HepG2 (cell line): ENCODE measurements at regions not wholly inside any gene's neighbourhood (a gene's known extent, or its start where the extent isn't known, plus 50 kb on each side); places are given as distances from the start of the nearest gene placed in this dataset.

Source experiments
- CHCHD3 ChIP-seq: sonication (generic); formaldehyde crosslinking; IDR thresholded peaks from 2 replicates; pipeline ENCODE4 v1.8.0; 2022; ENCODE audit warnings: mild to moderate bottlenecking, missing genetic modification reagents, moderate library complexity
- KDM5A ChIP-seq: fragments of 200-600 bp; sonication (generic); IDR thresholded peaks from 2 replicates; pipeline ENCODE4 v1.7.0; 2018; ENCODE audit warnings: antibody characterized with exemption, mild to moderate bottlenecking, low read length, borderline replicate concordance
- MBNL3 ChIP-seq: fragments of 250-450 bp; sonication (Bioruptor Pico); conservative IDR thresholded peaks from 2 replicates; pipeline ENCODE4 v1.8.0; 2022; ENCODE audit warnings: mild to moderate bottlenecking, inconsistent platforms
- NFATC3 ChIP-seq: sonication (generic); formaldehyde crosslinking; IDR thresholded peaks from 2 replicates; pipeline ENCODE4 v1.5.1; 2020; ENCODE audit warnings: mild to moderate bottlenecking, missing genetic modification reagents
- RBM39 ChIP-seq: fragments of 200-400 bp; formaldehyde crosslinking; IDR thresholded peaks from one replicate; pipeline ENCODE4 v1.6.1; 2018; ENCODE audit warnings: antibody characterized with exemption, mild to moderate bottlenecking, low read depth, low read length; ENCODE audit not compliant: poor library complexity, severe bottlenecking
- REL ChIP-seq: sonication (generic); formaldehyde crosslinking; conservative IDR thresholded peaks from 2 replicates; pipeline ENCODE4 v1.8.0; 2022; ENCODE audit warnings: mild to moderate bottlenecking, missing genetic modification reagents, moderate library complexity
- RELA ChIP-seq: sonication (generic); formaldehyde crosslinking; IDR thresholded peaks from 2 replicates; pipeline ENCODE4 v1.4.0; 2020; ENCODE audit warnings: missing genetic modification reagents
- TBL1XR1 ChIP-seq: fragments of 150-350 bp; IDR thresholded peaks from 2 replicates; pipeline ENCODE4 v1.6.1; 2014; ENCODE audit warnings: borderline replicate concordance, low read length; ENCODE audit not compliant: partially characterized antibody
- ZNF143 ChIP-seq: sonication (generic); formaldehyde crosslinking; IDR thresholded peaks from 2 replicates; pipeline ENCODE4 v1.4.0; 2020; ENCODE audit warnings: missing genetic modification reagents
- ZNF251 ChIP-seq: sonication (generic); formaldehyde crosslinking; IDR thresholded peaks from 2 replicates; pipeline ENCODE4 v1.9.0; 2021; ENCODE audit warnings: mild to moderate bottlenecking, missing genetic modification reagents
- ZNF337 ChIP-seq: sonication (generic); formaldehyde crosslinking; IDR thresholded peaks from 2 replicates; pipeline ENCODE4 v1.5.1; 2020; ENCODE audit warnings: missing genetic modification reagents, low read depth, mild to moderate bottlenecking, borderline replicate concordance
- ZNF343 ChIP-seq: sonication (generic); formaldehyde crosslinking; IDR thresholded peaks from 2 replicates; pipeline ENCODE4 v1.4.0; 2020; ENCODE audit warnings: mild to moderate bottlenecking, missing genetic modification reagents
- ZNF879 ChIP-seq: sonication (generic); formaldehyde crosslinking; IDR thresholded peaks from 2 replicates; pipeline ENCODE4 v1.8.1; 2023; ENCODE audit warnings: missing genetic modification reagents
- TF ChIP-seq, protein P1 (sequence below): sonication (generic); formaldehyde crosslinking; IDR thresholded peaks from 2 replicates; pipeline ENCODE4 v1.4.0; 2020; ENCODE audit warnings: missing genetic modification reagents, borderline replicate concordance
- TF ChIP-seq, protein P2 (sequence below): sonication (generic); formaldehyde crosslinking; IDR thresholded peaks from 2 replicates; pipeline ENCODE4 v1.4.0; 2020; ENCODE audit warnings: mild to moderate bottlenecking, missing genetic modification reagents
- TF ChIP-seq, protein P3 (sequence below): sonication (generic); formaldehyde crosslinking; IDR thresholded peaks from 2 replicates; pipeline ENCODE4 v1.4.0; 2020; ENCODE audit warnings: mild to moderate bottlenecking, missing genetic modification reagents
- TF ChIP-seq, protein P4 (sequence below): sonication (generic); formaldehyde crosslinking; IDR thresholded peaks from 2 replicates; pipeline ENCODE4 v1.4.0; 2020; ENCODE audit warnings: missing genetic modification reagents
- TF ChIP-seq, protein P5 (sequence below): IDR thresholded peaks from 2 replicates; pipeline ENCODE4 v1.6.1; 2016; ENCODE audit warnings: low read depth, missing genetic modification reagents, missing compliant biosample characterization

DNA sequence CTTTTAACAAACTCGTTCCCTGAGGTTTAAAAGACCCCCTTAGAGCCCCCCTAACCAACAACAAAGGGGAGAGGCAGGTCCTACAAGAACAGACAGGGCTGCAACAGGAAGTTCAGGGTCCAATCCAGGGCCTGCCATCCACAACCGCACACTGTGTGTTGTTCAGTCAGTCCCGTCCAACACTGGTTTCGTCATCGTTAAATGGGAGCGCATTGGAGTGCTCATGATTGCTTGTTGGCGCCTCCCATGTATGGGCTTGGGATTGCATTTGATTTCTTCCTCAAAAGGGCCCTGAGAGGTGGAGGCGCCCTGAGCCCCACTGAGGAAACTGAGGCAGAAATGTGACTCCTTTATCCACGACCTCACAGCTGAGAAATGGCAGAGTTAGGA lies 174.1 kb downstream of the MN1 start (continued):
- TF ChIP-seq, protein P1, sequence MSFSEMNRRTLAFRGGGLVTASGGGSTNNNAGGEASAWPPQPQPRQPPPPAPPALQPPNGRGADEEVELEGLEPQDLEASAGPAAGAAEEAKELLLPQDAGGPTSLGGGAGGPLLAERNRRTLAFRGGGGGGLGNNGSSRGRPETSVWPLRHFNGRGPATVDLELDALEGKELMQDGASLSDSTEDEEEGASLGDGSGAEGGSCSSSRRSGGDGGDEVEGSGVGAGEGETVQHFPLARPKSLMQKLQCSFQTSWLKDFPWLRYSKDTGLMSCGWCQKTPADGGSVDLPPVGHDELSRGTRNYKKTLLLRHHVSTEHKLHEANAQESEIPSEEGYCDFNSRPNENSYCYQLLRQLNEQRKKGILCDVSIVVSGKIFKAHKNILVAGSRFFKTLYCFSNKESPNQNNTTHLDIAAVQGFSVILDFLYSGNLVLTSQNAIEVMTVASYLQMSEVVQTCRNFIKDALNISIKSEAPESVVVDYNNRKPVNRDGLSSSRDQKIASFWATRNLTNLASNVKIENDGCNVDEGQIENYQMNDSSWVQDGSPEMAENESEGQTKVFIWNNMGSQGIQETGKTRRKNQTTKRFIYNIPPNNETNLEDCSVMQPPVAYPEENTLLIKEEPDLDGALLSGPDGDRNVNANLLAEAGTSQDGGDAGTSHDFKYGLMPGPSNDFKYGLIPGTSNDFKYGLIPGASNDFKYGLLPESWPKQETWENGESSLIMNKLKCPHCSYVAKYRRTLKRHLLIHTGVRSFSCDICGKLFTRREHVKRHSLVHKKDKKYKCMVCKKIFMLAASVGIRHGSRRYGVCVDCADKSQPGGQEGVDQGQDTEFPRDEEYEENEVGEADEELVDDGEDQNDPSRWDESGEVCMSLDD (CRISPR knock-in tag), result no peak
- TF ChIP-seq RBM39, result no peak
- no peak for TF ChIP-seq REL (CRISPR knock-in tag)
- TF ChIP-seq KDM5A, result no peak
- TF ChIP-seq CHCHD3 (CRISPR knock-in tag), result no peak
- TF ChIP-seq, protein P2, sequence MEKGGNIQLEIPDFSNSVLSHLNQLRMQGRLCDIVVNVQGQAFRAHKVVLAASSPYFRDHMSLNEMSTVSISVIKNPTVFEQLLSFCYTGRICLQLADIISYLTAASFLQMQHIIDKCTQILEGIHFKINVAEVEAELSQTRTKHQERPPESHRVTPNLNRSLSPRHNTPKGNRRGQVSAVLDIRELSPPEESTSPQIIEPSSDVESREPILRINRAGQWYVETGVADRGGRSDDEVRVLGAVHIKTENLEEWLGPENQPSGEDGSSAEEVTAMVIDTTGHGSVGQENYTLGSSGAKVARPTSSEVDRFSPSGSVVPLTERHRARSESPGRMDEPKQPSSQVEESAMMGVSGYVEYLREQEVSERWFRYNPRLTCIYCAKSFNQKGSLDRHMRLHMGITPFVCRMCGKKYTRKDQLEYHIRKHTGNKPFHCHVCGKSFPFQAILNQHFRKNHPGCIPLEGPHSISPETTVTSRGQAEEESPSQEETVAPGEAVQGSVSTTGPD, result no peak
- TF ChIP-seq, protein P3, sequence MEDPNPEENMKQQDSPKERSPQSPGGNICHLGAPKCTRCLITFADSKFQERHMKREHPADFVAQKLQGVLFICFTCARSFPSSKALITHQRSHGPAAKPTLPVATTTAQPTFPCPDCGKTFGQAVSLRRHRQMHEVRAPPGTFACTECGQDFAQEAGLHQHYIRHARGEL, result no peak
- TF ChIP-seq ZNF337 (CRISPR knock-in tag), result no peak
- TF ChIP-seq MBNL3 (CRISPR knock-in tag), result no peak
- no peak for TF ChIP-seq ZNF879 (CRISPR knock-in tag)
- no peak for TF ChIP-seq ZNF343 (CRISPR knock-in tag)
- TF ChIP-seq, protein P4, sequence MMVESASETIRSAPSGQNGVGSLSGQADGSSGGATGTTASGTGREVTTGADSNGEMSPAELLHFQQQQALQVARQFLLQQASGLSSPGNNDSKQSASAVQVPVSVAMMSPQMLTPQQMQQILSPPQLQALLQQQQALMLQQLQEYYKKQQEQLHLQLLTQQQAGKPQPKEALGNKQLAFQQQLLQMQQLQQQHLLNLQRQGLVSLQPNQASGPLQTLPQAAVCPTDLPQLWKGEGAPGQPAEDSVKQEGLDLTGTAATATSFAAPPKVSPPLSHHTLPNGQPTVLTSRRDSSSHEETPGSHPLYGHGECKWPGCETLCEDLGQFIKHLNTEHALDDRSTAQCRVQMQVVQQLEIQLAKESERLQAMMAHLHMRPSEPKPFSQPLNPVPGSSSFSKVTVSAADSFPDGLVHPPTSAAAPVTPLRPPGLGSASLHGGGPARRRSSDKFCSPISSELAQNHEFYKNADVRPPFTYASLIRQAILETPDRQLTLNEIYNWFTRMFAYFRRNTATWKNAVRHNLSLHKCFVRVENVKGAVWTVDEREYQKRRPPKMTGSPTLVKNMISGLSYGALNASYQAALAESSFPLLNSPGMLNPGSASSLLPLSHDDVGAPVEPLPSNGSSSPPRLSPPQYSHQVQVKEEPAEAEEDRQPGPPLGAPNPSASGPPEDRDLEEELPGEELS (CRISPR knock-in tag), result peak; percentile 27; the same call in 1 of the 2 replicates
- no peak for TF ChIP-seq ZNF143 (CRISPR knock-in tag)
- no peak for TF ChIP-seq TBL1XR1
- no peak for TF ChIP-seq ZNF251
- no peak for TF ChIP-seq NFATC3 (CRISPR knock-in tag)
- TF ChIP-seq, protein P5, sequence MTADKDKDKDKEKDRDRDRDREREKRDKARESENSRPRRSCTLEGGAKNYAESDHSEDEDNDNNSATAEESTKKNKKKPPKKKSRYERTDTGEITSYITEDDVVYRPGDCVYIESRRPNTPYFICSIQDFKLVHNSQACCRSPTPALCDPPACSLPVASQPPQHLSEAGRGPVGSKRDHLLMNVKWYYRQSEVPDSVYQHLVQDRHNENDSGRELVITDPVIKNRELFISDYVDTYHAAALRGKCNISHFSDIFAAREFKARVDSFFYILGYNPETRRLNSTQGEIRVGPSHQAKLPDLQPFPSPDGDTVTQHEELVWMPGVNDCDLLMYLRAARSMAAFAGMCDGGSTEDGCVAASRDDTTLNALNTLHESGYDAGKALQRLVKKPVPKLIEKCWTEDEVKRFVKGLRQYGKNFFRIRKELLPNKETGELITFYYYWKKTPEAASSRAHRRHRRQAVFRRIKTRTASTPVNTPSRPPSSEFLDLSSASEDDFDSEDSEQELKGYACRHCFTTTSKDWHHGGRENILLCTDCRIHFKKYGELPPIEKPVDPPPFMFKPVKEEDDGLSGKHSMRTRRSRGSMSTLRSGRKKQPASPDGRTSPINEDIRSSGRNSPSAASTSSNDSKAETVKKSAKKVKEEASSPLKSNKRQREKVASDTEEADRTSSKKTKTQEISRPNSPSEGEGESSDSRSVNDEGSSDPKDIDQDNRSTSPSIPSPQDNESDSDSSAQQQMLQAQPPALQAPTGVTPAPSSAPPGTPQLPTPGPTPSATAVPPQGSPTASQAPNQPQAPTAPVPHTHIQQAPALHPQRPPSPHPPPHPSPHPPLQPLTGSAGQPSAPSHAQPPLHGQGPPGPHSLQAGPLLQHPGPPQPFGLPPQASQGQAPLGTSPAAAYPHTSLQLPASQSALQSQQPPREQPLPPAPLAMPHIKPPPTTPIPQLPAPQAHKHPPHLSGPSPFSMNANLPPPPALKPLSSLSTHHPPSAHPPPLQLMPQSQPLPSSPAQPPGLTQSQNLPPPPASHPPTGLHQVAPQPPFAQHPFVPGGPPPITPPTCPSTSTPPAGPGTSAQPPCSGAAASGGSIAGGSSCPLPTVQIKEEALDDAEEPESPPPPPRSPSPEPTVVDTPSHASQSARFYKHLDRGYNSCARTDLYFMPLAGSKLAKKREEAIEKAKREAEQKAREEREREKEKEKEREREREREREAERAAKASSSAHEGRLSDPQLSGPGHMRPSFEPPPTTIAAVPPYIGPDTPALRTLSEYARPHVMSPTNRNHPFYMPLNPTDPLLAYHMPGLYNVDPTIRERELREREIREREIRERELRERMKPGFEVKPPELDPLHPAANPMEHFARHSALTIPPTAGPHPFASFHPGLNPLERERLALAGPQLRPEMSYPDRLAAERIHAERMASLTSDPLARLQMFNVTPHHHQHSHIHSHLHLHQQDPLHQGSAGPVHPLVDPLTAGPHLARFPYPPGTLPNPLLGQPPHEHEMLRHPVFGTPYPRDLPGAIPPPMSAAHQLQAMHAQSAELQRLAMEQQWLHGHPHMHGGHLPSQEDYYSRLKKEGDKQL (CRISPR knock-in tag), result no peak
- no peak for TF ChIP-seq RELA (CRISPR knock-in tag)
